ENCODE measurements at regions not wholly inside any gene's neighbourhood (a gene's known extent, or its start where the extent isn't known, plus 50 kb on each side); places are given as distances from the start of the nearest gene placed in this dataset.

- no peak for TF ChIP-seq ZFP3 (CRISPR knock-in tag; IDR thresholded peaks at IDR 0.05)
- TF ChIP-seq TSHZ2 (CRISPR knock-in tag; IDR thresholded peaks at IDR 0.05), result no peak
- TF ChIP-seq, protein P1, sequence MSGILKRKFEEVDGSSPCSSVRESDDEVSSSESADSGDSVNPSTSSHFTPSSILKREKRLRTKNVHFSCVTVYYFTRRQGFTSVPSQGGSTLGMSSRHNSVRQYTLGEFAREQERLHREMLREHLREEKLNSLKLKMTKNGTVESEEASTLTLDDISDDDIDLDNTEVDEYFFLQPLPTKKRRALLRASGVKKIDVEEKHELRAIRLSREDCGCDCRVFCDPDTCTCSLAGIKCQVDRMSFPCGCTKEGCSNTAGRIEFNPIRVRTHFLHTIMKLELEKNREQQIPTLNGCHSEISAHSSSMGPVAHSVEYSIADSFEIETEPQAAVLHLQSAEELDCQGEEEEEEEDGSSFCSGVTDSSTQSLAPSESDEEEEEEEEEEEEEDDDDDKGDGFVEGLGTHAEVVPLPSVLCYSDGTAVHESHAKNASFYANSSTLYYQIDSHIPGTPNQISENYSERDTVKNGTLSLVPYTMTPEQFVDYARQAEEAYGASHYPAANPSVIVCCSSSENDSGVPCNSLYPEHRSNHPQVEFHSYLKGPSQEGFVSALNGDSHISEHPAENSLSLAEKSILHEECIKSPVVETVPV (CRISPR knock-in tag; IDR thresholded peaks at IDR 0.05), result no peak
- TF ChIP-seq GLIS3 (CRISPR knock-in tag; IDR thresholded peaks at IDR 0.05), result no peak
Observed at GRCh38 chr12:97024393-97024792, 117.3 kb downstream of the NEDD1 start.

Measured in SK-N-SH treated with all-trans-retinoic acid at 6 μM for 48 hours (cell line).